HG03064 (cell line): ENCODE measurements at regions not wholly inside any gene's neighbourhood (a gene's known extent, or its start where the extent isn't known, plus 50 kb on each side); places are given as distances from the start of the nearest gene placed in this dataset.

Experiments used
- ATAC-seq: cut with Tn5 transposase; IDR thresholded peaks from one replicate; pipeline ENCODE4 v1.9.1; 2021; ENCODE audit warnings: low read depth; ENCODE audit not compliant: unreplicated experiment

DNA sequence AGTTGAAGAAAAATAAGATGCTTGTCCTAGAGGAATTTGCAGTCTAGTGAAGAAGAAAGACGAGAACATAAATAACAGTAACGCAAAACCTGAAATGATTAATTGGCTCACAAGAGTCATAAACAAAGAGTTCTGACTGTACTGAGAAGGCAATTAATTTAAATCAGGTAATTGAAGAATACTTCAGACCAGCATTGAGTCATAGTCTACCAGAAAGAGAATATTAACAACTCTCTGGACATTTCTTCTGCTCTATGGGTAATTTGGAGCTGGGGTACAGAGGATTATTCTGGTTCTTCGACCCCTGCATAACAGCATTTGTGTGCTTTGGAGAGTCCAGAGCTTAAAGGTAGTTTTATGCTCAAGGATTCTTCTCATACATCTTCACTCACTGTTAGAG is 390.3 kb upstream of the DCN start:
- no peak for ATAC-seq

DNA sequence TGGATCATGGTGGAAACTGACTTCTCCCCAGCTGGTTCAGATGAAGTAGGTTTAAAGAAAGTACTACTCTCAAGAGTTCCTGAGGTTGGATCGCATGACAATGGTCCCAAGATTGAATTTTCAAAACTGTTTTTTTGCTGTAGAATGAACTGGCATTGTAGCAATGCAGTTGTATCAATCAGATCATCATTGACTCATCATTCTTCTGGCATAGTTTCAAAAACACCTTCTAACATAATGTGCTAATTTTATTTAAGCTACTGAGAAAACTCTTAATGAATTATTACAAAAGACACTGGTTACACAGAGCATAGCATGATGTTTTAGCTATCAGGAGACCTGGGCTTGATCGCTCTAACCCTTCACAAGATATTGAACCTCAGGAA is 384.5 kb upstream of the DCN start:
- no peak for ATAC-seq

DNA sequence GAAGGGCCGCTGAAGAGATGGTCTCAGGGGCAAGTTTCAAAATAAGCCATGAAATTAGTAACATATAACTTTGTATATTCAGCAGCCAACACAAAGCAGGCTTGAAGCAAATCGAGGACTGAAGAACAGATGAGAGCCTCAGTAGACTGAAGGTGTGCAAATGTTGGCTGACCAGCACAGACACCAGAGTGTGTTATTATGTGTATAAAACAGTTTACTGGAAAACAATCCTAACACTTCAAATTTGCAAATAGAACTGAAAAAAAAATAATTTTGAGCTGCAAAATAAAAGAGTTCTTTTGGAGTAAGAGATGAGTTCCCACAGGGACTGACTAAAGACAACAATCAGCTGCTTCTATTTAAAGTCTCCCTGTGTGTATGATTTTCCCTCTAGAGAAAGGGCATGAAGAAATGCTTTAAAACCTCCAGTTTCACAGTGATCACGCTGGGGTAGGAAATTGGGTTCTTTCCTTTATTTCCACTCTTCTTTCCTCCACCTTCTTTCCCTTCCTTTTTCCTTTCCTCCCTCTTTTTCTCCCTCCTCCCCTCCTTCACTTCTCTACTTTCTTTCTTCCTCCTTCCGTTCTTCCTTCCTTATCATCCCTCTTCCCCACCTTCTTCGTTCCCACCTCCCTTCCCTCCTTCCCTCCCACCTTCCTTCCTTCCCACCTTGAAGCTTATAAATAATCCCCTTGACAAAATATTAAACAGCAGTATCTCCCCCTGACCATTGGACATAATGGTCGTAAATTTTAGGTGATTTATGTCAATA is 383.9 kb upstream of the DCN start:
- no peak for ATAC-seq

DNA sequence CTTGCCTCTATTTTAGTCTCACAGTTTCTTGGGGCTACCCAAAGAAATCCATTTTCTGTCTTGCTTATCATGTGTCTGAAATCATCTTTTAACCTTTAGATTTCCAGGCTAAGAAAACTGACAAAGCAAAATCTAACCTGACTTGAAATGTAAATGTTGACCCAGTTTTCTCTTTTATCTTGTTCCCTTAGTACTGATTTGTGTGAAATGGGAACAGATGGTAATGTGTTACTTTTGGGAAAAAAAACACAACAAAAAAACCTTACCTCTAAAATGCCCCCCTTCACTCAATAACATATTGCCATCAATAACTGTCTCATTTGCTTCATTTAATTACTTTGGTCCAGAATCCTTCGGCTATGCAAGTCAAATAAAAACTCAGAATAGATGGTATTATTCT is 383.2 kb upstream of the DCN start:
- no peak for ATAC-seq

DNA sequence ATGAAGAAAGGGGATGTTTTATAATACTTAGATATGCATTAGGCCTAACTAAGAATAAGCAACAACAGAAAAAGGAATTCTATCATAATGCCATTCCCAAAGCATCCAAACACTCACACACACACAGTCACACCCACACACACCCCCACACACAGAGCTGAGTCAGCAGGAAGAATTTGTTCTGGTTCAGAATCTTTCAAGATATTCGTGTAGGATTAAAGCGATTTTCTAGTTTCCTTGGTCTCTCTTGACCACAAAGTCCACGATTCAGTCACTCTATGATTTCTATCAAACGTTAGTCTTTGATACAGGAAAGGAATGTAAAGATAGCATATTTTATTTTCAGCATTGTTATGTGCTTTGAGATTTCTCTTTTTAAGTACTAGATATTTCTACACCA is 382.6 kb upstream of the DCN start:
- no peak for ATAC-seq

DNA sequence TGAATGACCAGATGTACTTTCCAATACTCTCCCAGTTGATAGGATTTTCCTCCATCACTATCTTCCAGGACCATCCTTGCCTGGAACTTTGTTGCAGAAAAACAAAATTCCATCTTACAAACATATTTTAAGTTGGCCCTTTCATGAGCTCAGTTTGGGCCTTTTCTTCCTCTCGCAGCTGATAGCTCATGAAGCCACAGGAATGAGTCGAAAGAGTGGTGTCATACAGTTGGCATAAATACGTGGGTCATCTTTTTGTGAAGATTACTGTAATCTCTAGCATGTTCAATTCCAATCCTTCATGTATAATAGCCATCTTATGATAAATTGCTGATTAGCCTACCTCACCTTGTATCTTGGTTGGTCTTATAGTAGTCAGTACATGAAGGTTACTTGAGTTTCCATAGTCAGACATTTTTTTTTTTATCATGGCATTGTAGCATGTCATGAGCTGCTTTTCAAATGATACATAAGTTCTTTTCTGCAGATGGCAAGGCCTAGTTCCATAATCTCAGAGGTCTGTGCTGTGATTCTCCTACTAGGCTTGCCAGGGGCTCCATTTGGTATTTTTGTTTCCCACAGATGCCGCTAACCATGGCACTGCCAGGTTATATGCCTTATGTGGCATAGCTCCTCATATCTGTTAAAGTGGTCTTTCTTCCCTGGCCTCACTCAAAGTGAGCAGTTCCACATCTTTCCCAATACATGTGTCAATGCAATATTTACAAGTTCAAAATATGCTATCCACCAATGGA is 380.6 kb upstream of the DCN start:
- ATAC-seq: no peak

DNA sequence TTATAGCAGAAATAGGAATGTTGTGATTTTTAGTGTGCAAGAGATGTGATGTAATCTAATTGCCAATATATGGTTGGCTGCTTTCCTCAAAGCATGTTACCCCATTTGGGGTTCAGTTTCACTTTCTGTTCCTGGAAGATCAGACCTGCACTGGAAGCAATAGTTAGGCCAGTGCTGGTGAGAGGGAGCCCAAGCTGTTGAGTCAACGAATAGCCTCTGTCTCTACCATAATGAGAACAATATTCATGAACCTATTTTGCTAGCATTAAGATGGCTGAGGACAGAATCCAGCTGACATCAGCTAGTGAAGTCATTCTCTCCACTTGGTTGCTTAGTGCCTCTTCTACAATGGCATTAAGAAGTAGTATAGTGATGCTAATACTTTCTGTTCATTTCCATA is 379.9 kb upstream of the DCN start:
- ATAC-seq: no peak

DNA sequence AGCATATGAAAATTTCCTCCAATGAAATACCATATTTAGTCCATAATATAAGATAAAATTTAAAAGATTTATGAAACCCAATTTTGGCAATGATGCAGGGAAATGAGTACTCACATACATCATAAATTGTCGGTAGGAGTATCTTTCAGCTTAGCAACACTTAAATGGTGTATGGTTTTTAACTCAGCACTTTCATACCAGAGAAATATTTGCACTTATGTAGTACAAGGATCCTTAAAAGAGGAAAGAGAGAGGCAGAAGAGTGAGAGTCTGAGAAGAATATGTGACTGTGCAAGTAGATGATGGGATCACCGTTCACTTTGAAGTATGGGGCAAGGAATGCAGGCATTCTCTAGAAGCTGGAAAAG is 379.3 kb upstream of the DCN start:
- no peak for ATAC-seq

DNA sequence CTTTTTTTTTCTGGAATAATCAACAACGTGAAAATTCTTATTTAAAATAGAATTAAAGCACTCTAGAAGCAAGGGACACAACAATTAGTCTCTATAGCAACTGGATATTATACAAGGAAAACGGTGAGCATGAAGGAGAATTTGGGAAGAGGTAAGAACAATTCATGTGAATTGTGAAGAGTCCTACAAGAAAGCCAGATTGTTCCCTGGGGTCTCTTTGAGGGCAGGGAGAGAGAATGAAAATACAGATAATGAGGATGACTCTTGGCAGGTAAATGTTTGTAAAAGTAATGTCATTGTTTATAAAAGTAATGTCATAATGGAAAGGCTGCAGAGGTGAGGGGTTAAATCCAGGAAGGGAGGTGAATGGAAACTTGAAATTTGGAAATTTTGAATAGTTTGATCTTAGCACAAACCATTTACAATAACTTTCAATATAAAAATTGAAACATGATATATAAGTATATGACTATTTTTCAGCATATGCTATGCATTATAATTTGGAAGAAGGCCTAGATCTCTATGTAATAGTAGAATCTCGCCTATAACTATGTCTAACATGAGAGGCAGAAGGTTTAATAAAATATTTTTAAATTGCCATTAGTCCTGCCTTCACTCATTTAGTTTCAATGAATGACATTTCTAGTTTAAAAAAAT is 378.8 kb upstream of the DCN start:
- ATAC-seq: no peak

DNA sequence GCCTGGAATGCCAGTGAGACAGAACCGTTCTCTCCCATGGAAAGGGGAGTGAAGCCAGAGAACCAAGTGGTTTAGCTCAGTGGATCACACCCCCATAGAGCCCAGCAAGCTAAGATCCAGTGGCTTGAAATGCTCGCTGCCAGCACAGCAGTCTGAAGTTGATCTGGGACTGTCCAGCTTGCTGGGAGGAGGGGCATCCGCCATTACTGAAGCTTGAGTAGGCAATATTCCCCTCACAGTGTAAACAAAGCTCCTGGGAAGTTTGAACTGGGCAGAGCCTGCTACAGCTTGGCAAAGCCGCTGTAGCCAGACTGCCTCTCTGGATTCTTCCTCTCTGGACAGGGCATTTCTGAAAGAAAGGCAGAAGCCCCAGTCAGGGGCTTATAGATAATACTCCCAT is 374.3 kb upstream of the DCN start:
- no peak for ATAC-seq

DNA sequence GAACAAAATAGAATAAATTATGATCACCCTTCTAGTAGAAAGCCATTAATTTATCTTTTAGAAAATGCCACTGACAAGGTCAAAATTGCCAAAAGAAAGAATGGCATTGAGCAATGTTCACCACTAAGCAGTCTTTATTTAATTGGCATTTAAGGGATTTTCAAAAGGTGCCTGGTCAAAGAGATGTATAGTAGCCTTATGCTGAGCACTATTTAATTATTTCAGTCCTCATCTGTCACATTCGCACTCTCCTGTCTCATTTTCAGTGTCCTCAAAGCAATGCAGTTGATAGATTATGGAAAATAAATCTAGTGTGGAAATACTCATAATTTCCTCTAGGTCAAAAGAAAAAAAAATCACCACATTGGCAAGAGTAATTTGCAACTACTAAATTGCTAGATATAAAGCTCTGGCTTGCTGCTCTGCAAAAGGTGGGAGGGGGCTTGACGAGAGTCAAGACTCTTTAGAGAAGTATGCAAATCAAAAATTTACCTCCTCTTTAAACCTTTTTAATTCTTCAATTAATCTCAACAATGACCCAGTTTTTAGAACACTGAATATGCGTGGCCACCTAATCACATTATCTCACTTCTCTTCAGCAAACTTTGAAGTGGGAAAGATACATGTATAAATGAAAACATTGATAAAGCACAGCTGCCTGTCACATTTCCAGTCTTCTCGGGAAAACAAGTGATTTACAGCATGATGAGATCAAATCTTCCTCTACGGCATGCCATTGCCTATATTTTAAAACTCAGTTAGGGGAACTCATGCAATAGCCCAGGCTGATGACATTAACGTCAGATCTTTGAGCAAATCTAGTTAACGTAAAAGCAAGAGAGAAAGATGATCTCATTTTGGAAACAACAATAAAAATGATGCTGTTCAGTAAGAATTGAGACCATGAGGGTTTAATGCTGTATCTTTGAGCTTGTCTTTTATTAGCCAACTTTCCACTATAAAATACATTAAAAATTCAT is 373.1 kb upstream of the DCN start:
- no peak for ATAC-seq

DNA sequence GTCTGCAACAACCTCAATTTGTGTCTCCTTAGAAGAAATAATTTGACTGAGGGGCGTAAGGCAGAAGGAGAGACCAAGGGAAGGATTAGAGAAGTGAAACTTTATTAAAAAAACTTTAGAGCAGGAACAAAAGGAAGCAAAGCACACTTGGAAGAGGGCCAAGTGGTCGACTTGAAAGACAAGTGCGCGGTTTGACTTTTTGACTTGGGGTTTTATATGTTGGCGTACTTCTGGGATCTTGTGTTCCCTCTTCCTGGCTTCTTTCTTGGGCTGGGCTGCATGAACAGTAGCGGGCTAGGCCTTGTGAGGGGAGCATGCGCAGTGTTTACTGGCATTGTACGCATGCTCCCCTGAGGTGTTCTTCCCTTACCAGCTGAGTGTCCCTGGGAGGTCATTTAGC is 369.3 kb upstream of the DCN start:
- no peak for ATAC-seq

DNA sequence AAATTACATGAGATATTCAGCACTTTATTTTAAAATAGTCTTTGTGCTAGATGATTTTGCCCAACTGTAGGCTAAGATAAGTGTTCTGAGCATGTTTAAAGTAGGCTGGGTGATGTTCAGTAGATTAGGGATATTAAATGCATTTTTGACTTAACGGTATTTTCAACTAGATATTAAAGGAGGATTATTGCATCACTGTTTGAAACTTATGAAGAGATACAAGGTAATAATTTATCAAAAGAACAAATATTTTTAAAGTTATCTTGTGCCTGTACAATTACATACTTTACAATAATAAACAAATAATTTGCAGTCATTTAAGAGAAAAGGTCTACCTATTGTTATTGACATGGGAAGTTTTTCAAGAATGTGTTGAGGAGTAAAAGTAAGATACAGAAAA is 368.6 kb upstream of the DCN start:
- ATAC-seq: no peak

DNA sequence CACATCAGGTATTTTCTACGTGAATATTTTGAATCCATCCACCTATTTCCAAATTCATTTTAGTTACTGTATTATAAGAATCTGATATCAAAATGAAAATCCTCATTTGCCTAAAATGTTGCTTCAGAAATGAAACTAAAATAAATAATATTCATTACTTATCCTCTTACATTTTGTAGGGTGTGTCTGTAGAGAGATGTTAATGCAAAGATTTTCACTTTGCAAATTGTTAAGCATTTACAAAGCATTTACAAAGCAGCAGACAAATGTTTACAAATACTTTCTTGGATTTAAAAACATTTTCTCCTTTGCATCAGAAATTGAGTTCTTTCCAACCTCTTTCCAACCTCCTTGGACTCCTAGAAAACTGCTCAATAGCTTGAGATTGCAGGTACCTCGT is 360.0 kb upstream of the DCN start:
- no peak for ATAC-seq

DNA sequence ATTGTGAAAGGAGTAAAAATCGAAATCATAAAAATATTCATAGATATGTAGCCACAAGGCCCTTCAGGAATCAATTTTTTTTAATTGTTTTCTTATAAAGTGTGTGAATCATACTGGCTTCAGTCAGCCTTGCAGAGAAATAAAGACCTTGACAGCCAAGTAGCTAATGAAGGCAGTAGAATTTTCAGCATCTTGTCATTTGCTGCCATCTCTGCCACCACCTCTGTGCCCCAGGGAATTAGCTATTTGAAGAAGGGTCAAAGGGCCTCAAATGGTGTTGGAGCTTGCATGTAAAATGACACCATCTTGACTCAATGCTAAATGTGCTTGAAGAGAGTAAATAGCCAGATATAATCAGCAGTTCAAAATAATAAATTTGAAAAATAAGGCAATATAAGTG is 359.4 kb upstream of the DCN start:
- ATAC-seq: no peak

DNA sequence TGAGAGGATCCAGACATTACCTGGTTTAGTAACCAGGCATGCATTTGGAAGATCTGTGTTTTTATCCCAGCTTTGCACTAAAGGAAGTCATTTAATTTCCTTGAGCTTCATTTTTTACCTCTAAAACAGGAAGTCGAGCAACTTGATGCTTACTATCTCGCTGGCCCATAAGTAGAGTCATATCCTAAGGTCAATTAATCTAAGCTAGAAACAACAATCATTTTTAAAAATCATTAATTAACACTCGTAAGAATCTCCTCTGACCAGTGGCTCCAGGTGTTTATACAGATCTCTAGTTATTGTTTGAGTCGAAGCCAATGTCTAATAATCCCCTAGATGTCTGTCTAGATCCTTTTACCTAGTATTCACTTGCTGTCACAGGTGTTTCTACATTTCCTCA is 355.8 kb upstream of the DCN start:
- ATAC-seq: no peak

DNA sequence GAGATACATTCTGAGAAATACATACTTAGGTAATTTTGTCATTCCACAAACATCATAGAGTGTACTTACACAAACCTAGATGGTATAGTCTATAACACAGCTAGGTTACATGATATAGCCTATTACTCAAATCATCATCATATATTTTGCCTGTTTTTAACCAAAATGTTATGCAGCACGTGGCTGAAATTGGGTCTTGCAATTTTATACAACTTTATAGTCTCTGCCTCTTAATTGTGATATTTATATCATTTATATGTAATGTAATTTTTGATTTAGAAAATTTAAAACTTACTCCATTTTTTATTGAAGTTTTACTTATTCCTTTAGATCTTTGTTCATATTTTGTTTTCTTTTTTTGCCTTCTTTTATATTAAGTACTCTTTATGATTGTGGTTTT is 350.7 kb upstream of the DCN start:
- no peak for ATAC-seq

DNA sequence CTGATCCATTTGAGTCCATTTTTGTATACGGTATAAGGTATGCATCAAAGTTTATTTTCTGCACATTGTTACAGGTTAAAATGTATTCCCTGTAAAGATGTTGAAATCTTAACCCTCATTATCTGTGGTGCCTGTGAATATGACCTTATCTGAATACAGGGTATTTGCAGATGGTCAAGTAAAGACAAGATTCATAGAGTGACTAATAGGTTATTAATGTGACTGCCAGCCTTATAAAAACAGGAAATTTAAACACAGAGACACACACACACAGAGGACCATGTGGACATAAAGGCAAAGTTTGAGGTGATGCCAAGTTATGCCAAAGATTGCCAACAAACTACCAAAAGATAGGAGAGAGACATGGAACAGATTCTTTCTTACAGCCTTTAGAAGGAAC is 347.2 kb upstream of the DCN start:
- ATAC-seq: no peak

DNA sequence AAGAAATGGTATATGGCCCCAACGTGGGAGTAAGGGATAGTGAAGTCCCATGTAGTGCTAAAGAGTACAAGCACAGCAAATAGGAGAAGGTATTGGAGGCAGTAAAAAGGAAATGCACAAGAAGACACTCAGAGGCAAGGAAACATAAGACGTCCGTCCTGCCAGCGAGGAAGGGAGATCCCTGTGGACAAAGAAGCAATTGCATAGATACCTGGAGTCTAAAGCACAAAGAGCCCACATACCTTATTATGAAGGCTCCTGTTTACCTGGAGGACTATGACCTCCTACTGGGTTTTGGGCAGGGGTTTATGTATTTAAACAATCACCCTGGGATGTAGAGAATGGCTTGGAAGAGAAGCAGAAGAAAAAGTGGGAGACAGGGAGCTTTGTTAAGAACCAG is 341.2 kb upstream of the DCN start:
- no peak for ATAC-seq

DNA sequence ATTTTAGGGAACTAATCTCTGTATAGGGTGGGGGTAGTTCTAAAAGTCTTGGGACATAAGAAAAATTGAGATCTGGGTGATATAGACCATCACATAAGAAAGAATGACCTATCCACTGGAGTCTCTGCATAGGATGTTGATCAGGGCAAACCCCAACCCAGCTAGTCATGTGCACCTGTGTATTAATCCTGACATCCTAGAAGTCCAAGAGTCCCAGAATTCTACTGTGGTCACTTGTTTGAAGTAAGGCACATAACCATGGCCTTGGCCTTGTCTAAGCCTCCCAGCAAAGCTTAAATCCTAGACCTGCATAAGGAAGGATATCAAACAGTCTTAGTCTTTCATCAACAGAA is 334.1 kb upstream of the DCN start:
- no peak for ATAC-seq
